GM23338 (cell line): ENCODE measurements at regions not wholly inside any gene's neighbourhood (a gene's known extent, or its start where the extent isn't known, plus 50 kb on each side); places are given as distances from the start of the nearest gene placed in this dataset.

ENCODE experiments used
- ATAC-seq: fragments of 200-7000 bp; cut with Tn5 transposase; 3 replicates; pipeline ENCODE4 v1.9.1; 2020
- DNase-seq: peaks from one replicate; pipeline ENCODE4 v3.0.0-alpha.2; 2015; ENCODE audit warnings: low spot score
- H2AFZ ChIP-seq: fragments of 200-600 bp; sonication (generic); 2 replicates; pipeline ENCODE4 v1.8.0; 2016; ENCODE audit warnings: antibody characterized with exemption, mild to moderate bottlenecking, moderate library complexity
- H3F3A ChIP-seq: fragments of 200-600 bp; sonication (generic); replicated peaks from 2 replicates; pipeline ENCODE4 v1.8.0; 2017; ENCODE audit warnings: antibody characterized with exemption, mixed run types, low read depth
- H3K27ac ChIP-seq: fragments of 200-600 bp; sonication (generic); 2 replicates; pipeline ENCODE4 v1.6.1; 2016; ENCODE audit warnings: low read depth
- H3K27me3 ChIP-seq: fragments of 200-600 bp; sonication (generic); 2 replicates; pipeline ENCODE4 v1.8.0; 2016; ENCODE audit warnings: mild to moderate bottlenecking, mixed run types, moderate library complexity; ENCODE audit not compliant: insufficient read depth
- H3K36me3 ChIP-seq: fragments of 200-600 bp; sonication (generic); 2 replicates; pipeline ENCODE4 v1.8.0; 2016; ENCODE audit warnings: mild to moderate bottlenecking; ENCODE audit not compliant: insufficient read depth
- H3K4me1 ChIP-seq: fragments of 200-600 bp; sonication (generic); 2 replicates; pipeline ENCODE4 v1.8.0; 2016; ENCODE audit warnings: mild to moderate bottlenecking, moderate library complexity; ENCODE audit not compliant: insufficient read depth
- H3K4me2 ChIP-seq: fragments of 200-600 bp; sonication (generic); 2 replicates; pipeline ENCODE4 v1.7.1; 2017; ENCODE audit warnings: mixed run types
- H3K4me3 ChIP-seq: fragments of 200-600 bp; sonication (generic); 2 replicates; pipeline ENCODE4 v1.6.1; 2016; ENCODE audit warnings: mixed run types
- H3K79me2 ChIP-seq: fragments of 200-600 bp; sonication (generic); replicated peaks from 2 replicates; pipeline ENCODE4 v1.8.0; 2017; ENCODE audit warnings: mild to moderate bottlenecking; ENCODE audit not compliant: insufficient read depth
- H3K9me2 ChIP-seq: fragments of 200-600 bp; sonication (generic); 2 replicates; pipeline ENCODE4 v1.8.0; 2017; ENCODE audit not compliant: insufficient read depth
- H4K20me1 ChIP-seq: fragments of 200-600 bp; sonication (generic); replicated peaks from 2 replicates; pipeline ENCODE4 v1.8.0; 2017; ENCODE audit warnings: mild to moderate bottlenecking; ENCODE audit not compliant: insufficient read depth
- H3K27ac Mint-ChIP-seq: 2 replicates; pipeline ENCODE4 v1.8.0; 2020; ENCODE audit warnings: inconsistent platforms, mild to moderate bottlenecking, moderate library complexity, mixed read lengths
- H3K27me3 Mint-ChIP-seq: 3 replicates; pipeline ENCODE4 v1.8.0; 2022; ENCODE audit warnings: low read depth, mild to moderate bottlenecking, moderate library complexity, mixed read lengths, inconsistent platforms; ENCODE audit not compliant: insufficient read depth, poor library complexity
- H3K36me3 Mint-ChIP-seq: 3 replicates; pipeline ENCODE4 v1.8.0; 2021; ENCODE audit warnings: low read depth, mild to moderate bottlenecking, inconsistent platforms, moderate library complexity, mixed read lengths
- H3K4me1 Mint-ChIP-seq: 3 replicates; pipeline ENCODE4 v1.8.0; 2020; ENCODE audit warnings: mild to moderate bottlenecking, inconsistent platforms, mixed read lengths
- H3K4me3 Mint-ChIP-seq: 3 replicates; pipeline ENCODE4 v1.8.0; 2021; ENCODE audit warnings: moderate library complexity, mild to moderate bottlenecking, inconsistent platforms, mixed read lengths
- H3K9me3 Mint-ChIP-seq: 3 replicates; pipeline ENCODE4 v1.8.0; 2020; ENCODE audit warnings: moderate library complexity, mild to moderate bottlenecking, inconsistent platforms, mixed read lengths
- CREB1 ChIP-seq: fragments of 250-450 bp; sonication (Bioruptor Pico); IDR thresholded peaks from 2 replicates; pipeline ENCODE4 v1.5.0; 2020; ENCODE audit warnings: low read depth, mild to moderate bottlenecking, moderate library complexity
- CTCF ChIP-seq, 2 experiments: fragments of 200-600 bp in 1 of 2; sonication (generic) in 1 of 2; conservative IDR thresholded peaks; 2 replicates each; pipeline versions ENCODE4 v1.5.1 to v1.6.1; 2016 to 2017; ENCODE audit warnings: antibody characterized with exemption in 2 of 2, low read depth in 2 of 2, mild to moderate bottlenecking in 2 of 2, moderate library complexity in 1 of 2
- ETS1 ChIP-seq: IDR thresholded peaks from 2 replicates; pipeline ENCODE4 v1.6.1; 2016; ENCODE audit warnings: antibody characterized with exemption
- EZH2 ChIP-seq: fragments of 200-600 bp; sonication (generic); IDR thresholded peaks from one replicate; pipeline ENCODE4 v1.8.0; 2017; ENCODE audit warnings: antibody characterized with exemption, mild to moderate bottlenecking, low read depth; ENCODE audit not compliant: unreplicated experiment
- EZH2phosphoT487 ChIP-seq: fragments of 200-600 bp; sonication (generic); IDR thresholded peaks from one replicate; pipeline ENCODE4 v1.8.1; 2018; ENCODE audit warnings: antibody characterized with exemption; ENCODE audit not compliant: unreplicated experiment
- JUNB ChIP-seq: IDR thresholded peaks from one replicate; pipeline ENCODE4 v1.6.1; 2016; ENCODE audit warnings: antibody characterized with exemption; ENCODE audit not compliant: unreplicated experiment
- NANOG ChIP-seq: IDR thresholded peaks from 2 replicates; pipeline ENCODE4 v1.6.1; 2016; ENCODE audit warnings: antibody characterized with exemption, borderline replicate concordance
- POLR2AphosphoS5 ChIP-seq: IDR thresholded peaks from 2 replicates; pipeline ENCODE4 v1.6.1; 2016; ENCODE audit warnings: antibody characterized with exemption, low read depth
- REST ChIP-seq: IDR thresholded peaks from one replicate; pipeline ENCODE4 v1.6.1; 2018; ENCODE audit warnings: antibody characterized with exemption; ENCODE audit not compliant: unreplicated experiment
- STAT1 ChIP-seq: IDR thresholded peaks from one replicate; pipeline ENCODE4 v1.6.1; 2016; ENCODE audit warnings: antibody characterized with exemption; ENCODE audit not compliant: unreplicated experiment
- ZNF114 ChIP-seq: fragments of 250-450 bp; sonication (Bioruptor Pico); IDR thresholded peaks from 2 replicates; pipeline ENCODE4 v1.5.0; 2020; ENCODE audit warnings: mild to moderate bottlenecking, moderate library complexity
- ZNF331 ChIP-seq: fragments of 250-450 bp; sonication (Bioruptor Pico); IDR thresholded peaks from 2 replicates; pipeline ENCODE4 v1.5.0; 2020; ENCODE audit warnings: low read depth, mild to moderate bottlenecking, moderate library complexity
- ZNF462 ChIP-seq: fragments of 250-450 bp; sonication (Bioruptor Pico); IDR thresholded peaks from 2 replicates; pipeline ENCODE4 v1.5.0; 2020; ENCODE audit warnings: mild to moderate bottlenecking, moderate library complexity

GRCh38 chr10:118912961-118913600 lies 116.4 kb upstream of the NANOS1 start:
- no peak for ATAC-seq
- no peak overlapping the region for H3K4me2 ChIP-seq
- TF ChIP-seq CTCF (conservative IDR thresholded peaks at IDR 0.05; ENCODE audit: low read depth in 2 of 2) (no peak), ZNF114 (CRISPR knock-in tag) (no peak), REST (no peak), NANOG (no peak), ZNF331 (CRISPR knock-in tag) (no peak), CREB1 (CRISPR knock-in tag) (no peak), EZH2 (no peak), EZH2phosphoT487 (no peak), POLR2AphosphoS5 (no peak), STAT1 (no peak), JUNB (no peak), ZNF462 (CRISPR knock-in tag) (no peak), ETS1 (no peak)
- no peak overlapping the region for H3K4me3 Mint-ChIP-seq
- 0 out of 2 replicates have a peak, but pooled peaks cover 6% of the 10 kb centered on the region for H3K9me2 ChIP-seq
- H3K36me3 Mint-ChIP-seq: no peaks in the 10 kb centered on the region
- peaks cover 10% of the 10 kb centered on the region; the same call in 2 of the 3 replicates for H3K4me1 Mint-ChIP-seq
- no peaks in the 10 kb centered on the region for H3K79me2 ChIP-seq
- H3K36me3 ChIP-seq: no peaks in the 10 kb centered on the region
- no peaks in the 10 kb centered on the region; the same call in 2 of the 3 replicates for H3K9me3 Mint-ChIP-seq
- H4K20me1 ChIP-seq: no peaks in the 10 kb centered on the region
- no peak for DNase-seq
- H3F3A ChIP-seq: no peaks in the 10 kb centered on the region
- peaks cover 6% of the 10 kb centered on the region for H3K27me3 Mint-ChIP-seq
- no peak overlapping the region for H3K27ac Mint-ChIP-seq
- H3K27ac ChIP-seq: no peak overlapping the region
- H3K27me3 ChIP-seq: no peaks in the 10 kb centered on the region
- no peak overlapping the region for H3K4me3 ChIP-seq
- H2AFZ ChIP-seq: 0 out of 2 replicates have a peak overlapping the region, but pooled peaks have one; percentile 74
- H3K4me1 ChIP-seq: no peaks in the 10 kb centered on the region
